ENCODE measurements at regions not wholly inside any gene's neighbourhood (a gene's known extent, or its start where the extent isn't known, plus 50 kb on each side); places are given as distances from the start of the nearest gene placed in this dataset.

- TF ChIP-seq CTCF (IDR thresholded peaks at IDR 0.05; ENCODE audit: poor library complexity) (no peak), EZH2phosphoT487 (IDR thresholded peaks at IDR 0.05; ENCODE audit: low read depth, severe bottlenecking, unreplicated experiment) (no peak), EZH2 (IDR thresholded peaks at IDR 0.05; ENCODE audit: borderline replicate concordance) (no peak)
Observed at GRCh38 chr10:131679926-131680325, 220.9 kb upstream of the PPP2R2D start.
